Thyroid gland (tissue), 4 donors: ENCODE measurements at regions not wholly inside any gene's neighbourhood (a gene's known extent, or its start where the extent isn't known, plus 50 kb on each side); places are given as distances from the start of the nearest gene placed in this dataset.

ENCODE experiments used
- POLR2A ChIP-seq, 2 donors: fragments of 450-650 bp; IDR thresholded peaks; one replicate each; pipeline ENCODE4 v1.6.1; 2017; ENCODE audit warnings: antibody characterized with exemption in 2 of 2, mild to moderate bottlenecking in 2 of 2, moderate library complexity in 1 of 2
- TF ChIP-seq, protein P1 (sequence below), 6 experiments: fragments of 200-600 bp in 3 of 6; fragments of 450-650 bp in 3 of 6; sonication (generic) in 3 of 6; IDR thresholded peaks; one replicate each; pipeline ENCODE4 v1.5.1; 2016 to 2019; ENCODE audit warnings: antibody characterized with exemption in 6 of 6, mild to moderate bottlenecking in 2 of 6, inconsistent platforms in 1 of 6, moderate library complexity in 1 of 6

DNA sequence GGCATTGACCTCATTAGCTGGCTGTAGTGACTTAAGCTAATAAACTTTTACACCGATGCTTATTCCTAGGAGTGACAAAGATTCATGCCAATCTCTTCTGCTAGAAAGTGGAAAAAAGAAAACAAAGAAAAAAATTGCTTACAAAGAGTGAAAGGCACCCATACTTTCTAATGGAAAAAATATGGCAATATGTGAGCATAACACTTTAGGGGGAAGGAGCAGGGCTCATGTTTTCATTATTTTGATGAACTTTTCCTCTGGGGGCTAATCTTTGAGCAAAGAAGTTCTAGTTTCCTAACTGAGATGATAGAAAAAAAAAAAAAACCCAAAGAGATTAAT, 94.8 kb upstream of the THRB start:
- TF ChIP-seq, protein P1, sequence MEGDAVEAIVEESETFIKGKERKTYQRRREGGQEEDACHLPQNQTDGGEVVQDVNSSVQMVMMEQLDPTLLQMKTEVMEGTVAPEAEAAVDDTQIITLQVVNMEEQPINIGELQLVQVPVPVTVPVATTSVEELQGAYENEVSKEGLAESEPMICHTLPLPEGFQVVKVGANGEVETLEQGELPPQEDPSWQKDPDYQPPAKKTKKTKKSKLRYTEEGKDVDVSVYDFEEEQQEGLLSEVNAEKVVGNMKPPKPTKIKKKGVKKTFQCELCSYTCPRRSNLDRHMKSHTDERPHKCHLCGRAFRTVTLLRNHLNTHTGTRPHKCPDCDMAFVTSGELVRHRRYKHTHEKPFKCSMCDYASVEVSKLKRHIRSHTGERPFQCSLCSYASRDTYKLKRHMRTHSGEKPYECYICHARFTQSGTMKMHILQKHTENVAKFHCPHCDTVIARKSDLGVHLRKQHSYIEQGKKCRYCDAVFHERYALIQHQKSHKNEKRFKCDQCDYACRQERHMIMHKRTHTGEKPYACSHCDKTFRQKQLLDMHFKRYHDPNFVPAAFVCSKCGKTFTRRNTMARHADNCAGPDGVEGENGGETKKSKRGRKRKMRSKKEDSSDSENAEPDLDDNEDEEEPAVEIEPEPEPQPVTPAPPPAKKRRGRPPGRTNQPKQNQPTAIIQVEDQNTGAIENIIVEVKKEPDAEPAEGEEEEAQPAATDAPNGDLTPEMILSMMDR (IDR thresholded peaks at IDR 0.05), result no peak
- TF ChIP-seq POLR2A (IDR thresholded peaks at IDR 0.05), result no peak
